ENCODE measurements at regions not wholly inside any gene's neighbourhood (a gene's known extent, or its start where the extent isn't known, plus 50 kb on each side); places are given as distances from the start of the nearest gene placed in this dataset.

GRCh38 chr3:102605153-102605552, 170.3 kb downstream of the ZPLD1 start:
- no peak for DNase-seq

GRCh38 chr3:102608875-102609274, 174.1 kb downstream of the ZPLD1 start:
- no peak for DNase-seq

GRCh38 chr3:102614021-102614569, 179.3 kb downstream of the ZPLD1 start:
- DNase-seq = no peak

GRCh38 chr3:102614585-102614984, 179.8 kb downstream of the ZPLD1 start:
- DNase-seq = no peak

- no peak for DNase-seq
Observed at GRCh38 chr3:102617381-102617780, 182.6 kb downstream of the ZPLD1 start.

- no peak for DNase-seq
Observed at GRCh38 chr3:102619361-102619760, 184.5 kb downstream of the ZPLD1 start.

- DNase-seq = no peak
Observed at GRCh38 chr3:102629943-102630342, 195.1 kb downstream of the ZPLD1 start.

- DNase-seq = no peak
Observed at GRCh38 chr3:102630531-102630930, 195.7 kb downstream of the ZPLD1 start.

GRCh38 chr3:102643546-102643945, 208.7 kb downstream of the ZPLD1 start:
- DNase-seq = no peak

- no peak for DNase-seq
Observed at GRCh38 chr3:102646557-102646956, 211.7 kb downstream of the ZPLD1 start.

GRCh38 chr3:102660653-102661052, 225.8 kb downstream of the ZPLD1 start:
- no peak for DNase-seq

GRCh38 chr3:102661707-102662497, 227.1 kb downstream of the ZPLD1 start:
- DNase-seq = no peak

- no peak for DNase-seq
Observed at GRCh38 chr3:102662498-102662772, 227.6 kb downstream of the ZPLD1 start.

- DNase-seq = no peak
Observed at GRCh38 chr3:102664126-102664525, 229.3 kb downstream of the ZPLD1 start.

GRCh38 chr3:102665183-102665582, 230.4 kb downstream of the ZPLD1 start:
- DNase-seq = no peak

- DNase-seq = no peak
Observed at GRCh38 chr3:102668247-102668646, 233.4 kb downstream of the ZPLD1 start.

GRCh38 chr3:102670986-102671385, 236.2 kb downstream of the ZPLD1 start:
- DNase-seq = no peak

- DNase-seq = no peak
Observed at GRCh38 chr3:102672305-102672704, 237.5 kb downstream of the ZPLD1 start.

- DNase-seq = peak; percentile 39
Observed at GRCh38 chr3:102673271-102674115, 238.7 kb downstream of the ZPLD1 start.

- no peak for DNase-seq
Observed at GRCh38 chr3:102674284-102674683, 239.5 kb downstream of the ZPLD1 start.

- DNase-seq = no peak
Observed at GRCh38 chr3:102676424-102676823, 241.6 kb downstream of the ZPLD1 start.

GRCh38 chr3:102682741-102683140, 247.9 kb downstream of the ZPLD1 start:
- DNase-seq = no peak

GRCh38 chr3:102686792-102687191, 252.0 kb downstream of the ZPLD1 start:
- no peak for DNase-seq
